H1 (cell line): ENCODE measurements at regions not wholly inside any gene's neighbourhood (a gene's known extent, or its start where the extent isn't known, plus 50 kb on each side); places are given as distances from the start of the nearest gene placed in this dataset.

ENCODE experiments used
- CTCF ChIA-PET: fragments of 300-600 bp; sonication (Branson Sonifier 250); formaldehyde crosslinking; loops from one replicate; lab custom pipeline; 2021; ENCODE audit not compliant: partially characterized antibody; lab: Charles Lee
- POLR2A ChIA-PET: fragments of 300-600 bp; sonication (Branson Sonifier 250); formaldehyde crosslinking; loops from one replicate; lab custom pipeline; 2021; ENCODE audit warnings: inconsistent platforms; ENCODE audit not compliant: partially characterized antibody; lab: Charles Lee
- DNase-seq, 2 experiments: peaks; one replicate each; pipeline versions ENCODE4 v3.0.0 to v3.0.0-alpha.2; 2010 to 2022; ENCODE audit warnings: low spot score in 2 of 2, low read depth in 1 of 2, mixed read lengths in 1 of 2
- FAIRE-seq: peaks from 2 replicates; lab custom pipeline; 2011; peaks lifted over from hg19 to GRCh38; lab: Jason Lieb, UNC
- H2AFZ ChIP-seq: 2 replicates; pipeline ENCODE4 v1.8.1; 2012; ENCODE audit warnings: low read length, inconsistent platforms
- H2AK5ac ChIP-seq: 2 replicates; pipeline ENCODE4 v1.6.1; 2013; ENCODE audit warnings: low read depth, low read length
- H2BK120ac ChIP-seq: replicated peaks from 2 replicates; pipeline ENCODE3; 2013; ENCODE audit warnings: low read depth, low read length, inconsistent platforms
- H2BK12ac ChIP-seq: 2 replicates; pipeline ENCODE4 v1.6.1; 2013; ENCODE audit warnings: low read depth, low read length
- H2BK15ac ChIP-seq: 2 replicates; pipeline ENCODE4 v1.6.1; 2013; ENCODE audit warnings: low read length
- H2BK20ac ChIP-seq: 2 replicates; pipeline ENCODE4 v1.6.1; 2013; ENCODE audit warnings: low read length
- H2BK5ac ChIP-seq: 2 replicates; pipeline ENCODE4 v1.6.1; 2013; ENCODE audit warnings: low read depth, low read length
- H3K14ac ChIP-seq: 2 replicates; pipeline ENCODE4 v1.6.1; 2013; ENCODE audit warnings: inconsistent platforms; ENCODE audit not compliant: insufficient read length
- H3K18ac ChIP-seq: 2 replicates; pipeline ENCODE4 v1.6.1; 2013; ENCODE audit warnings: low read length; ENCODE audit errors: extremely low read depth
- H3K23ac ChIP-seq: 2 replicates; pipeline ENCODE4 v1.6.1; 2013; ENCODE audit warnings: inconsistent platforms; ENCODE audit not compliant: insufficient read length
- H3K23me2 ChIP-seq: 2 replicates; pipeline ENCODE4 v1.6.1; 2013; ENCODE audit warnings: low read depth, low read length
- H3K27ac ChIP-seq: 2 replicates; pipeline ENCODE4 v1.6.1; 2011; ENCODE audit warnings: low read depth, low read length, inconsistent platforms
- H3K27me3 ChIP-seq, 4 experiments: replicated peaks in 1 of 4; 1 replicate in 1 of 4; 2 replicates in 3 of 4; pipeline versions ENCODE4 v1.6.1 to v1.8.1; 2011 to 2013; ENCODE audit warnings: low read length in 3 of 4, mild to moderate bottlenecking in 3 of 4, inconsistent platforms in 2 of 4, mixed read lengths in 2 of 4, moderate library complexity in 1 of 4; ENCODE audit not compliant: control insufficient read depth in 3 of 4, insufficient read depth in 3 of 4; ENCODE audit errors: extremely low read depth in 1 of 4
- H3K36me3 ChIP-seq, 4 experiments: 2 replicates each; pipeline versions ENCODE4 v1.6.1 to v1.8.1; 2011 to 2013; ENCODE audit warnings: mild to moderate bottlenecking in 4 of 4, low read length in 3 of 4, moderate library complexity in 2 of 4, control low read depth in 1 of 4, inconsistent platforms in 1 of 4; ENCODE audit not compliant: insufficient read depth in 4 of 4, control insufficient read depth in 2 of 4
- H3K4ac ChIP-seq: replicated peaks from 2 replicates; pipeline ENCODE3; 2013; ENCODE audit warnings: low read length, low read depth, mixed read lengths, inconsistent platforms; ENCODE audit not compliant: insufficient read length
- H3K4me1 ChIP-seq, 4 experiments: replicated peaks in 1 of 4; 1 replicate in 1 of 4; 2 replicates in 3 of 4; pipeline versions ENCODE4 v1.6.1 to v1.8.1; 2011 to 2013; ENCODE audit warnings: low read length in 3 of 4, inconsistent platforms in 2 of 4, mixed read lengths in 1 of 4; ENCODE audit not compliant: insufficient read depth in 4 of 4, control insufficient read depth in 3 of 4
- H3K4me2 ChIP-seq, 2 experiments: 2 replicates each; pipeline versions ENCODE4 v1.6.1 to v1.8.1; 2011 to 2013; ENCODE audit warnings: low read depth in 2 of 2, low read length in 2 of 2, control low read depth in 1 of 2, inconsistent platforms in 1 of 2, mild to moderate bottlenecking in 1 of 2; ENCODE audit not compliant: insufficient read depth in 1 of 2
- H3K4me3 ChIP-seq, 4 experiments: fragments of 200-600, 300-600 bp in 1 of 4; sonication (generic), shearing (Covaris generic), sonication (Bioruptor Twin) in 1 of 4; 2 replicates each; pipeline versions ENCODE4 v1.5.1 to v1.8.1; 2011 to 2016; ENCODE audit warnings: low read length in 4 of 4, low read depth in 3 of 4, control low read depth in 2 of 4, inconsistent platforms in 2 of 4, mild to moderate bottlenecking in 2 of 4, mixed read lengths in 1 of 4, moderate library complexity in 1 of 4; ENCODE audit not compliant: insufficient read depth in 2 of 4; ENCODE audit errors: extremely low read depth in 1 of 4
- H3K56ac ChIP-seq: replicated peaks from 2 replicates; pipeline ENCODE3; 2013; ENCODE audit warnings: low read depth, mild to moderate bottlenecking, mixed read lengths, low read length, inconsistent platforms; ENCODE audit not compliant: insufficient read length
- H3K79me1 ChIP-seq: 2 replicates; pipeline ENCODE4 v1.6.1; 2013; ENCODE audit warnings: low read depth, low read length, control low read depth
- H3K79me2 ChIP-seq, 2 experiments: 2 replicates each; pipeline versions ENCODE4 v1.6.1 to v1.8.1; 2012 to 2013; ENCODE audit warnings: low read length in 2 of 2, mild to moderate bottlenecking in 2 of 2, inconsistent platforms in 1 of 2; ENCODE audit not compliant: insufficient read depth in 2 of 2, control insufficient read depth in 1 of 2
- H3K9ac ChIP-seq, 4 experiments: replicated peaks in 1 of 4; 1 replicate in 1 of 4; 2 replicates in 3 of 4; pipeline versions ENCODE4 v1.6.1 to v1.8.1; 2011 to 2013; ENCODE audit warnings: low read depth in 3 of 4, low read length in 3 of 4, control low read depth in 2 of 4, mild to moderate bottlenecking in 2 of 4, moderate library complexity in 2 of 4, inconsistent platforms in 1 of 4; ENCODE audit errors: extremely low read depth in 1 of 4
- H3K9me3 ChIP-seq, 2 experiments: 2 replicates each; pipeline versions ENCODE4 v1.6.1 to v1.8.1; 2012 to 2013; ENCODE audit warnings: mild to moderate bottlenecking in 2 of 2, moderate library complexity in 2 of 2, control low read depth in 1 of 2, inconsistent platforms in 1 of 2, low read depth in 1 of 2, low read length in 1 of 2, mixed read lengths in 1 of 2; ENCODE audit not compliant: insufficient read depth in 2 of 2
- H4K20me1 ChIP-seq, 2 experiments: replicated peaks in 1 of 2; 2 replicates each; pipeline versions ENCODE3 to v1.8.1; 2011 to 2013; ENCODE audit warnings: inconsistent platforms in 2 of 2, low read length in 2 of 2, mild to moderate bottlenecking in 1 of 2; ENCODE audit not compliant: insufficient read depth in 2 of 2, control insufficient read depth in 1 of 2
- H4K5ac ChIP-seq: 2 replicates; pipeline ENCODE4 v1.6.1; 2013; ENCODE audit warnings: low read length, low read depth, mixed read lengths, inconsistent platforms; ENCODE audit not compliant: insufficient read length
- H4K8ac ChIP-seq: 2 replicates; pipeline ENCODE4 v1.8.0; 2013; ENCODE audit warnings: mild to moderate bottlenecking, moderate library complexity, low read length, inconsistent platforms; ENCODE audit not compliant: insufficient read depth; ENCODE audit errors: extremely low read depth
- H4K91ac ChIP-seq: replicated peaks from 2 replicates; pipeline ENCODE3; 2013; ENCODE audit warnings: low read length, mixed read lengths, inconsistent platforms; ENCODE audit not compliant: insufficient read length
- ATF2 ChIP-seq: IDR thresholded peaks from 2 replicates; pipeline ENCODE4 v1.6.1; 2012; ENCODE audit warnings: low read length, inconsistent platforms
- CBX5 ChIP-seq: fragments of 300-800, 300-1000 bp; sonication (generic); IDR thresholded peaks from 2 replicates; pipeline ENCODE4 v1.7.1; 2016; ENCODE audit warnings: antibody characterized with exemption, low read length, low read depth
- CBX8 ChIP-seq: fragments of 300-800, 300-1000 bp; sonication (generic); IDR thresholded peaks from 2 replicates; pipeline ENCODE4 v1.7.1; 2016; ENCODE audit warnings: low read depth, low read length, borderline replicate concordance
- MAFK ChIP-seq: IDR thresholded peaks from 2 replicates; pipeline ENCODE4 v1.6.1; 2012; ENCODE audit warnings: low read depth, mild to moderate bottlenecking, improper control_type of control experiment, low read length
- PHF8 ChIP-seq: fragments of 200-600 bp; sonication (generic); conservative IDR thresholded peaks from 2 replicates; pipeline ENCODE4 v1.7.1; 2012; ENCODE audit warnings: low read depth, mild to moderate bottlenecking, inconsistent platforms, low read length, moderate library complexity
- RAD21 ChIP-seq, 2 experiments: IDR thresholded peaks in 1 of 2; conservative IDR thresholded peaks in 1 of 2; 2 replicates each; pipeline ENCODE4 v1.6.1; 2011; ENCODE audit warnings: low read depth in 2 of 2, low read length in 2 of 2, improper control_type of control experiment in 1 of 2, inconsistent platforms in 1 of 2, mild to moderate bottlenecking in 1 of 2, moderate library complexity in 1 of 2
- SAP30 ChIP-seq: fragments of 300-600 bp; sonication (generic); IDR thresholded peaks from 2 replicates; pipeline ENCODE4 v1.7.1; 2012; ENCODE audit warnings: low read length, moderate library complexity, mild to moderate bottlenecking, inconsistent platforms; ENCODE audit not compliant: insufficient read depth, insufficient replicate concordance
- SIRT6 ChIP-seq: IDR thresholded peaks from one replicate; pipeline ENCODE4 v1.7.1; 2012; ENCODE audit warnings: low read length, inconsistent platforms
- SUZ12 ChIP-seq: fragments of 200-600 bp; sonication (generic); IDR thresholded peaks from 2 replicates; pipeline ENCODE4 v1.6.1; 2012; ENCODE audit warnings: mild to moderate bottlenecking, inconsistent platforms, low read length, moderate library complexity, mixed read lengths
- TAF7 ChIP-seq: optimal IDR thresholded peaks from 2 replicates; pipeline ENCODE3; 2011; ENCODE audit warnings: low read depth, mild to moderate bottlenecking, inconsistent platforms, low read length, moderate library complexity, borderline replicate concordance
- TEAD4 ChIP-seq: IDR thresholded peaks from 2 replicates; pipeline ENCODE4 v1.6.1; 2012; ENCODE audit warnings: low read depth, low read length, inconsistent platforms, mixed read lengths
- WGBS, 2 experiments: shearing (Covaris generic) in 1 of 2; methylation state at CpG; one replicate each; pipeline versions ENCODE4 v1.1.6 to v1.1.7; 2013 to 2015; ENCODE audit warnings: low lambda C conversion rate in 2 of 2, mixed read lengths in 2 of 2, inconsistent platforms in 1 of 2, low coverage in 1 of 2, missing lambda C conversion rate in 1 of 2; ENCODE audit not compliant: insufficient replicate concordance in 2 of 2, insufficient coverage in 1 of 2, insufficient read length in 1 of 2; ENCODE audit errors: extremely low coverage in 1 of 2, missing lambda C conversion rate in 1 of 2; 5-methylcytosine and 5-hydroxymethylcytosine counted together

GRCh38 chr15:63434576-63435186, 53.0 kb upstream of the CA12 start:
- H3K4me1 ChIP-seq: peaks cover 0 to 16% (median 11%) of the 10 kb centered on the region in 4 experiments; a peak in 5 of 7 replicates
- CTCF ChIA-PET: interaction anchor here (0.8 to 3.0 kb wide), 8 partner anchors 12 to 693 kb away, joined by 3 to 24 read pairs (median 4); no protein-coding TSS in a partner anchor
- H2AFZ ChIP-seq: no peak overlapping the region
- H3K18ac ChIP-seq: no peak overlapping the region
- H4K20me1 ChIP-seq: no peaks in the 10 kb centered on the region
- H3K23me2 ChIP-seq: no peaks in the 10 kb centered on the region; the same call in 1 of the 2 replicates
- H2BK15ac ChIP-seq: no peak overlapping the region
- peak overlapping the region in 1 of 2 experiments; percentile 18; a peak in 1 of 4 replicates for H3K4me2 ChIP-seq
- DNase-seq (no peak), FAIRE-seq (no peak)
- H2AK5ac ChIP-seq: no peak overlapping the region; the same call in 1 of the 2 replicates
- H3K56ac ChIP-seq: no peak overlapping the region
- H3K14ac ChIP-seq: no peak overlapping the region
- no peak overlapping the region for H2BK120ac ChIP-seq
- H3K23ac ChIP-seq: no peak overlapping the region
- H2BK5ac ChIP-seq: no peak overlapping the region
- POLR2A ChIA-PET: interaction anchor here (1.3 kb wide), 1 partner anchor 10 kb away, joined by 3 read pairs; no protein-coding TSS in a partner anchor
- no peak overlapping the region for H3K27ac ChIP-seq
- H3K79me1 ChIP-seq: no peaks in the 10 kb centered on the region; the same call in 1 of the 2 replicates
- no peak for TF ChIP-seq CBX8
- TF ChIP-seq TAF7: no peak
- TF ChIP-seq SAP30: no peak
- TF ChIP-seq RAD21 (IDR thresholded peaks at IDR 0.05 in 1 of 2, conservative IDR thresholded peaks at IDR 0.05 in 1 of 2; ENCODE audit: low read depth in 2 of 2, low read length in 2 of 2): no peak
- no peak for TF ChIP-seq SIRT6
- no peak for TF ChIP-seq PHF8
- no peak for TF ChIP-seq TEAD4
- TF ChIP-seq ATF2: no peak
- TF ChIP-seq MAFK: no peak
- no peak for TF ChIP-seq CBX5
- no peak for TF ChIP-seq SUZ12
- H3K9ac ChIP-seq: no peak overlapping the region
- no peak overlapping the region for H2BK12ac ChIP-seq
- no peak overlapping the region for H4K8ac ChIP-seq
- H4K5ac ChIP-seq: no peak overlapping the region
- H3K4me3 ChIP-seq: no peak overlapping the region
- no peaks in the 10 kb centered on the region for H3K9me3 ChIP-seq
- H3K79me2 ChIP-seq: no peaks in the 10 kb centered on the region
- no peak overlapping the region for H2BK20ac ChIP-seq
- no peak overlapping the region for H3K4ac ChIP-seq
- no peak overlapping the region for H4K91ac ChIP-seq
- H3K36me3 ChIP-seq: no peaks in the 10 kb centered on the region
- no peaks in the 10 kb centered on the region; a peak in 1 of 7 replicates for H3K27me3 ChIP-seq
- 89% methylated on average over 4 of the region's 4 CpGs; no CpG with 5 or more reads in 1 of the 2 experiments for WGBS, 2 experiments
